HG02759 (cell line): ENCODE measurements at regions not wholly inside any gene's neighbourhood (a gene's known extent, or its start where the extent isn't known, plus 50 kb on each side); places are given as distances from the start of the nearest gene placed in this dataset.

Experiments used
- ATAC-seq: cut with Tn5 transposase; IDR thresholded peaks from one replicate; pipeline ENCODE4 v1.9.1; 2021; ENCODE audit warnings: mild to moderate bottlenecking, moderate library complexity; ENCODE audit not compliant: unreplicated experiment

GRCh38 chr6:165229216-165229615, 80.2 kb downstream of the C6orf118 start:
- no peak for ATAC-seq

DNA sequence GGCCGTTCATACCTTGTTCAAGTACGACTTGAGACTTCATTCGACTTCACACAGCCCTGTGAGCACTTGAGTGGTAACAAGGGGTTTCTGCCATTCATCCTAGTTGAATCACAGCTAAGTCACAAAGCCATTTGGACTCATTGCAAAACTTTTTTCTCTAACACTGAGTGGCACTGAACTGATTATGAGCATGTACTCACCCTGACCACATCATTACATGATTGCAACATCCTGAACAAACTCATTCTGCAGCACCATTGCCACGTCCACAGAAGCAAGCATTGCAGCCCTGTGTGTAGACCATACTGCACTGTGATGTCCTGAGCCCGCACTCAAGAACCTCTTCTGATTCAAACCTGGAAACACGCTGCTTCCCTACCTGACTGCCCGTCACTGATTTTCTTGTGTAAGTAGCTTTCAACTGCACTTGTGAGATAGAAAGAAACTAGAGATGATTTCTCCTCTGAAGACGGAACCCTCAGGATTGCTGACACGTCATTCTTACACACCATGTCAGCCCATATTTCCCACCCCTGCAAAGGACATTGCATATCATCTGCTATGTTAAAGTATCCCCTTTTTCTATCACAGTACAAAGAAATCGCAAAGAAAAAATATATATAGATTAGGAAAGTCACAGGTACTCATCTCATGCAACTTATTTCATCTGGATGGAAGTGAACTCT, 81.6 kb downstream of the C6orf118 start:
- no peak for ATAC-seq

DNA sequence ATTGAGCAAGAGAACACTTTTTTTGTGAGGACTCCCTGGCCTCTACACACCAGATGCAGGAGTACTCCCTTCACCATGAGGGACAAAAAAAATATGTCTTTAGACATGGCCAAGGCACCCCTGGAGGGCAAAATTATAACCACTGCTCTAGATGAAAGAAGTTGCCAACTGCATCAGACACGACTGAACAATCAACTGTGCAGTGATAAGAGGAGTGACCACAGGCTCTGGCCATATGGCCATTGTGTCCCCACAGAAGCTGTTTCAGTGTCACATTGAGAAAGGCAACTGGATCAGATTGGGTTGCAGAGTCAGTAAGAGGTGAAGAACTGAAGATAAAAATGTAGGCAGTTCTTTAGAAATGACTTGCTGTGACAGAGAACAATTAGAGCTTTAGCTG, 85.7 kb downstream of the C6orf118 start:
- ATAC-seq, result no peak

DNA sequence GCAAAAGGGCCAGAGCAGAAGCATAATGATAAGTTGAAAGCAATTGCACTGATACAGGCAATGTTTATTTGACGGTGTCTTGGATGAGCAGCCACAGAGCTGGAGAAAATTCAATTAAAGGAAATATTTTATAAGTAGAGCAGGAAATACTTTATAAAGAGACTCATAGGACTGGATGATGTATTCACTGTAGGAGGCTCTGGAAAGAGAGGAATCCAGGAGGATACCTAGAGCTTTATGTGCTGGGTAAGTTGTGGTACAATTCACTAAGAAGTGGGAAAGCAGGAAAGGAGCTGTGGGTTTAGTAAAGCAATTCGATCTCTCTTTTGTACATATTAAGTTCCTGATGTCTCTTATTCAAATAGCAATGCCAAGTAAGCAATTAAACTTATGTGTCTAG, 86.3 kb downstream of the C6orf118 start:
- ATAC-seq, result no peak

GRCh38 chr6:165222315-165223025, 86.9 kb downstream of the C6orf118 start:
- no peak for ATAC-seq

- ATAC-seq, result no peak
Measured at GRCh38 chr6:165220045-165220444, 89.4 kb downstream of the C6orf118 start.

DNA sequence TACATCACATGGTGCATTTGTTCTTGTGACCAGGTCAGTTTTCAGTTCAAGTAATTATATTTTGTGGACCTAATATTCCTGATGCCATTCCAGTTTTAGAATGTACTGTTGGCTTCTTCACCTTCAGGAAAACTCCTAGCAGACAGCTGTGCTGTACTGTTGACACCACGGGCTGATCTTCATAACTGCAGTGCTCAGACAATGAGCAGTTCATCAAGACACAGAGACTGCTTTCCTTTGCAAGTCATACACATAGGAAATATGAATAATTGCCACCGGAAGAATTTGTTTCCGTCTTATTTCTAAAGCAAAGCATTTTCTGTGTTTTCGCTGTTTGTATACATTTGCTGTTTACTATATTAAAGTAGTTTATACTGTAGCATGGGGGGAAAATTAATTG, 89.8 kb downstream of the C6orf118 start:
- no peak for ATAC-seq

DNA sequence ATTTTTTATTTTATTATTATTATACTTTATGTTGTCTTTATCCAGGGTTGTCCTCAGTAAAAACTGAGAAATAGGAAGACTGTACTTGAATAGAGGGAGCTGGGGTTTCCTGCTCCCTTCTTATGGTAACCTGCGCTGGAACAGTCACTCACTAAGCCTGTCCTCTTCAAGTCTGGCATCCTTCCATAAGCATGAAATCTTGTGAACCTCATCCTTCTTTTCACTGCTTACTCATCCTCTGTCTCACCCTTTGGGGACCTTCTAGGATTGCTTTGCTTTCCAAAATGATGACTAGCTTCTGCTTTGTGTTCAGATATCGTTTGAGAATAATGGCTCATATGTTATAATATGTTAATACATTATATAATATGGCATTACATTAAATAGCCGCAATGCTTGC, 90.6 kb downstream of the C6orf118 start:
- ATAC-seq, result no peak

DNA sequence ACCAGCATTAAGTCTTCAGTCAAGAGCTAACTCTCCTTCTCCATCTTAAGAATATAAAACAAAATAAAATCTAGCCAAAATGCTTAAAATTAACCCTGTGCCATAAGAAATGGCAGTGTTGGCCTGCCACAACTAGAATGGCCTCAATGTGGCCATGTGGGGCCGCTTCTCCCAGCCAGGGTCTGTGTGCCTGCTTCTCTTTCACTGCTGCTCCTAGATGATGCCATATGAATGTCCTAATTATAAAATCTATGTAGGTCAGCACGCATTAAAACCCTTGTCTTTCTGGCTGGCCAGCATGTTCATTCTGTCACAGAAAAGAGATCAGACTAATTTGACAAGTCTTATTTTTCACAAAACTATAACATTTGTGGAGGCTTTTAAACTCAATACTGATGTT, 102.6 kb downstream of the C6orf118 start:
- ATAC-seq, result no peak

DNA sequence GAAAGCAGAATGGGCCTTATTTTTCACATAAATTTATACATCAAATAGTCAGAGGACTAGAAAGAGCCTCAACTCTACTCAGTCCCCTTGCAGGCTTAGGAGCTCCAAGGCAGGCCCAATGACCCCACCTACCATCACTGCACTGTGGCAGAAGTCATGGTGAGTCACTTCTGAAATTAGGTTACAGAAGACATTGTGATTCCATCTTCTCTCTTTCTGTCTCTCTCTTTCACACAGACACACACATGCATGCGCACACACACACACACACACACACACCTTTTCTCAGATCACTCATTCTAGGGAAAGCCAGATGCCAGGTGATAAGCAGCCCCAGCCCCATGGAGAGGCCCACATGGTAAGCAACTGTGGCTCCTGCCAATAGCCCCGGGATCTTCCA, 103.8 kb downstream of the C6orf118 start:
- no peak for ATAC-seq

GRCh38 chr6:165204807-165205545, 104.4 kb downstream of the C6orf118 start:
- no peak for ATAC-seq

- ATAC-seq, result no peak
Measured at GRCh38 chr6:165200178-165200577, 109.2 kb downstream of the C6orf118 start.

DNA sequence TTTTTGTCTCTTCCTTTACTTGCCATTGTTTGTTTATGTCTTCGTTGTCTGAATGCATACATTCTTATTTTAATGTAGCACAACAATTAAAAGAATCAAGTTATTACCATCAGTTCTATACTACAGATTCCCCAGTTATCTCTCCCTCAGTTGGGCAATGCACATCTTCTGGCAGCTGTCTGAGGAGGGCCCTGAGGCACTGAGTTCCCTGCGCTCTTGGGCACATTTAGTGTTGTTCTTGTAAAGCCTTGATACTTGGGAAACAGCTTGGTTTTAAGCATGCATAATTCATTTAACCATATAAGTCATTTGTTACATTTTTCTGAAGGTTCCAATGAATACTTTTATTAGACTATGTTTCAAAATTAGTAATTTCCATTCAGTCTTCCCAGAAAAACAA, 117.9 kb downstream of the C6orf118 start:
- no peak for ATAC-seq

DNA sequence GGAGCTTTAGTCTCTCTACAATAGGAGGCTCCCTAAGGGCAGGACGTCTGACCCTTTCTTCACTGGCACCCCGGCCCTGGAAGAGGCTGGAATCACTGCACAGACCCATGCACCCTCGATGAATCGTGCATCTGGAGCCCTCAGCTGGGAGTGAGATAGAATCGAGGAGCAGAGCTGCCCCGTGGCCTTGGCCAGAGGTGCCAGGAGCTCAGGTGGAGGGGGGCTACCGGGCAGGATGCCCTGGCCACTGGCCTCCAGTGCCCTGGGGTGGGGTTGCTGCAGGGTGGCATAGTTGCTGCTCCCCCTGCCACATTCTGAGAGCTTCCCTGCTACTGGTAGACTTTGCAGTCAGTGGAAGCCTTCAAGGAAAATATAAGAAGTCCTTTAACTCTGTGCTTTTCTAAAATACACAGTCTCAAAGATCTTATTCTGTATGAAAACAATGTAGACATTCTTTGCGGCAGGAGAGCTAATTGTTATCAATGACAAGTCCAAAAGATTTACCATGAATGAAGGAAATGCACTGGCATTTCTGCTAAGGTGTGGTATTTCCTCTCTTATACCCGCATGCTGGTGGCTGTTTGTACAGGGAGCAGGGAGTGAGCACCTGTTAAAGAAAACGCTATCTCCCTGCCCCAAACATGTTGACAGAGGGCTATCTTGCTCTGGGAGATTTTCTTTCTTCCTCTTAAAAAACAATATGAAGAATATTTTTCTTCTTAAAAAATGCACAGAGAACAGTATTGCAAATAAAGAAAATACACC, 122.8 kb downstream of the C6orf118 start:
- ATAC-seq, result no peak

DNA sequence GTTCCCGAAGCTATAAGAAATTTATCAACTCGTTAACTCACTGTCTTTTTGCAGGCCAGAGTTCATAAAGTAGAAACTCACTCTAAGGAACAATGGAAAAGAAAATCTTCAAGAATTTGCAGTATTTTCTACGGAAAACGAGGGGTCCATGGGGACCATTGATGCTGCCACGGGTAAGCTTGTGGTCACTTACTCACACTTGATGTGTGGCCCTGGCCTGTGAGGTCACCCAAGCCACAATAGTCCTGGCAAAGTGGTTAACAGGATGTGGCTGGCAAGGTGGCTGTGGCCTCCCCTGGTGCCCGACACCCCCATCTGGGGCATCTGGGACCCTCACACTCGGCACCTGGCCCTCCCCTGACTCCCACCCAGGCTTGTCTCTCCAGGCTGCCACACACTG, 123.4 kb downstream of the C6orf118 start:
- ATAC-seq, result no peak

DNA sequence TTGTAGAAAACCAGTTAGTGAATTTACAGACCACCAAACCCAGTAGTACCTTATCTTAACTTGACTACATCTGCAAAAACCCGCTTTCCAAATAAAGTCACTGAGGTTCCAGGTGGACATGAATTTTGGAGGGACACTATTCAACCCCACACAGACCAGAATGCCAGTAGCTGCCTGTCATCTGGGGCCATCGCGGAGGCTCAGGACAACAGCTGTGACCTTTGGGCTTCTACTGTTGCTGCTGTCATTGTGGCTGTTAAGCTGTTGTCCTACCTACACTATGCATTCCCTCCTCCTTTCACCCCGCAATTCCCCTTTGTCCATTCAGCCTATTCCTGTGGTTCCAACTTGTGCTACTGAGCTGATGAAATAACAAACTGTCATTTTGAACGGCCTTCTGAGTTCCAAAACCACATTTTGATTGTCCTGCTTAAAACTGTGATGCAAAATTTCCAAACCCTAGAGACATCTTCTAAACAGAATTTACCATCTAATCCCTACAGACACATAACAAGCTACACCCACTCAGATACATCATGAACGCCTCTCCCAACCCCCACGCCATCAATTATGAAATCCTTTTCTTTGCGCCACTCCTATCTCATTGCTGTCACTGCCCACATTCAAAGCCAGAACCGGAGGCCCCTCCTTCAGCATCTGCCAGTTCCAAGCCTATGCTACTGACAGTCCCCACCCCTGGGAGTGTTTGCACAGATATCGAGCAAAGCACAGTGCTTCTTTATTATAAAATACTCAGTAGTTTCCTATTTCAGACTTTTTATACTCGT, 125.0 kb downstream of the C6orf118 start:
- ATAC-seq, result no peak

DNA sequence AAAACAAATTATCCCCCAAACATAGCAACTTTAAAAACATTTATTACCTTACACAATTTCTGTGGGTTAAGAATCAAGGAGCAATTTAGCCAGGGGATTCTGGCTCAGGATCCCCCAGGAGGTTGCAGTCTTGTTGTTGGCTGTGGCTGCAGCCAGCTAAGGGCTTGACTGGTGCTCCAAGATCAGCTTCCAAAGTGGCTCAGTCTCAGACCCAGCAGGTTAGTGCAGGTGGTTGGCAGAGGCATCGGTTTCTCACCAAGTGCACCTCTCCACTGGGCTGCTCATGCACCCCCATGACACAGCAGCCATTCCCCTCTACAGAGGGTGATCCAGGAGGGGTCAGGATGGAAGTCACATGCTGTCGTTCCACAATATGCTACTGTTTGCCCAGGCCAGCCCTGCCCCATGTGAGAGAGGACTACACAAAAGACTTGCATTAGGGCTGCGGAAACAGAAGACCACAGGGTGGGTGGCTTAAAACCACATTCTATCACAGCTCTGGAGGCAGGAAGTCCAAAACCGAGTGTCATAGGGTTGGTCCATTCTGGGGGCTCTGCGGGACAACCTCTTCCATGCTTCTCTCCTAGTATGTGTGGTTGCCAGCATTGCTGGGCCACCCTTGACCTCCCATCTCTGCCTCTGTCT, 125.8 kb downstream of the C6orf118 start:
- no peak for ATAC-seq

DNA sequence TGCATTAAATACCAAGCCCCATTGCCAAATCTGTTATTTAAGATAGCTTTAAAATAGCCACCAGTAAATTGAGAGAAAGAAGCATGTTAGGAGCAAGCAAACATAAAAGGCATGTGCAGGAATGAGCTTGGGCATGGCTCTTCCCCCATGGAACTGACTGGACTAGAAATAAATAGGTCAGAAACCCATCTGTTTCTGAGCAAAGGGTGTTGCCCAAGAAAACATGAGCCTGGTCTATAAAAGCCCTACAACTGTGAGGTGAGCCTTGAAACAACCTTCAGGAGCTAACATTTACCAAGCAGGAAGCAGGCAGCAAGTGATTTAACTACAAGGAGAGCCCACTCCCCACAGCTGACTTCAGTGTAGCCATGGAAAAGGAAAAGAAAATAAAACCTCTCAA, 126.3 kb downstream of the C6orf118 start:
- no peak for ATAC-seq

DNA sequence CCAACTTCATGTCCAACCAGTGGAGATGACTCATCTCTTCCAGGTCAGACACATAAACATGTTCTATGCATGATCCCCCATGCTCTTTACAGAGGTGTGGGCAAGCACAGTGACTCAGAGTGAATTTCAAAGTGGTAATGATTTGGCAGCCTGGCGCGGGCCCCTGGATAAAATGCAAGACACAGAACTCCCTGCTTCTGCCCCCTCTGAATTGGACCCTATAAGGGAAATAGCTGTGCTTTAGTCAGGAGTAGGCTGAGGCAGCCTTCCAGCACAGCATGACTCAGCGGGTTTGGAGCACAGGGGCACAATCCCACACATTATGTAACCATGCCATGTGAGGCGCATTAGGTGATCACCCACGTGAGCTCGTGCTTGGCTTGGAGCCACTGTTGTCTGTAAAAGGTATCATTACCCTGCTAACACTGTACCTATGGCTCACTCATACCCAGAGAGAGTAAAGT, 127.4 kb downstream of the C6orf118 start:
- ATAC-seq, result no peak

GRCh38 chr6:165178056-165178455, 131.3 kb downstream of the C6orf118 start:
- ATAC-seq, result no peak
